Kidney (tissue), 13 donors: ENCODE measurements at regions not wholly inside any gene's neighbourhood (a gene's known extent, or its start where the extent isn't known, plus 50 kb on each side); places are given as distances from the start of the nearest gene placed in this dataset.
A peak's percentile ranks its signal among the peaks of the same experiment; 100 is the strongest.
"Not testable (repeated sequence)": the region's sequence is repeated elsewhere in the genome, so short reads cannot be mapped to it uniquely, and the experiment has no call there.

Experiments
- DNase-seq, 5 donors: peaks; one replicate each; pipeline ENCODE4 v3.0.0-alpha.2; 2013 to 2020
- FAIRE-seq: peaks from 2 replicates; lab custom pipeline; 2012; peaks lifted over from hg19 to GRCh38; lab: Jason Lieb, UNC
- H3K27ac ChIP-seq, 2 donors: one replicate each; pipeline ENCODE4 v1.7.0; 2013; ENCODE audit warnings: low read depth in 2 of 2, low read length in 2 of 2, inconsistent platforms in 1 of 2
- H3K27me3 ChIP-seq: one replicate; pipeline ENCODE4 v1.7.1; 2013; ENCODE audit warnings: low read length, inconsistent platforms; ENCODE audit not compliant: control insufficient read depth, insufficient read depth
- H3K36me3 ChIP-seq, 3 donors: one replicate each; pipeline versions ENCODE4 v1.7.0 to v1.7.1; 2013; ENCODE audit warnings: low read length in 3 of 3, control low read depth in 1 of 3, inconsistent platforms in 1 of 3; ENCODE audit not compliant: insufficient read depth in 3 of 3, control insufficient read depth in 2 of 3
- H3K4me1 ChIP-seq, 3 donors: one replicate each; pipeline versions ENCODE4 v1.7.0 to v1.7.1; 2013; ENCODE audit warnings: low read length in 3 of 3, inconsistent platforms in 1 of 3, low read depth in 1 of 3; ENCODE audit not compliant: control insufficient read depth in 2 of 3, insufficient read depth in 2 of 3
- H3K4me3 ChIP-seq, 3 donors: one replicate each; pipeline versions ENCODE4 v1.7.0 to v1.8.1; 2013; ENCODE audit warnings: low read length in 3 of 3, control low read depth in 1 of 3, inconsistent platforms in 1 of 3
- H3K9ac ChIP-seq, 3 donors: one replicate each; pipeline versions ENCODE4 v1.7.0 to v1.7.1; 2013; ENCODE audit warnings: low read length in 3 of 3, control low read depth in 1 of 3, inconsistent platforms in 1 of 3
- H3K9me3 ChIP-seq, 3 donors: one replicate each; pipeline versions ENCODE4 v1.7.0 to v1.7.1; 2013; ENCODE audit warnings: low read length in 3 of 3, control low read depth in 1 of 3, inconsistent platforms in 1 of 3; ENCODE audit not compliant: control insufficient read depth in 2 of 3, insufficient read depth in 1 of 3
- CTCF ChIP-seq: IDR thresholded peaks from 3 replicates; pipeline ENCODE4 v1.5.1; 2012; ENCODE audit warnings: mild to moderate bottlenecking, moderate library complexity, borderline replicate concordance; ENCODE audit not compliant: insufficient read depth; ENCODE audit errors: extremely low read depth
- intact Hi-C: fragments of 100-400 bp; cut with DNase I; formaldehyde crosslinking; loops from one replicate; pipeline ENCODE4 v1.11.1; 2022
- donor health status: control.
- donor health status: control.
- donor health status: control.
- donor health status: control.
- donor health status: control.
- donor health status: DM: yes; HTN: yes; CAD: no.
- donor health status: Normal renal cell carcinoma (clear cell type).

- no peak for FAIRE-seq
Measured at GRCh38 chr2:13522917-13523821, 806.4 kb downstream of the TRIB2 start.

GRCh38 chr2:13524492-13524891 is 807.8 kb downstream of the TRIB2 start:
- FAIRE-seq (no peak), DNase-seq (no peak)
- Histone ChIP-seq H3K4me1 (no peaks in the 10 kb centered on the region), H3K36me3 (no peaks in the 10 kb centered on the region), H3K27ac (no peak overlapping the region), H3K27me3 (no peaks in the 10 kb centered on the region), H3K9me3 (no peaks in the 10 kb centered on the region), H3K9ac (no peak overlapping the region), H3K4me3 (no peak overlapping the region)
- intact Hi-C loops = no loop called here
- TF ChIP-seq CTCF = no peak

More at GRCh38 chr2:13522917-13523821, 806.4 kb downstream of the TRIB2 start:
- Histone ChIP-seq H3K9me3 (no peaks in the 10 kb centered on the region), H3K36me3 (no peaks in the 10 kb centered on the region), H3K4me3 (no peak overlapping the region), H3K27ac (no peak overlapping the region), H3K4me1 (no peaks in the 10 kb centered on the region), H3K9ac (no peak overlapping the region), H3K27me3 (no peaks in the 10 kb centered on the region)
- DNase-seq = peak in 1 of 5 donors; percentile 3
- TF ChIP-seq CTCF = no peak
- intact Hi-C loops = no loop called here

- H3K4me1 ChIP-seq, H3K36me3 ChIP-seq, FAIRE-seq, H3K27ac ChIP-seq, H3K9ac ChIP-seq, intact Hi-C loops, H3K9me3 ChIP-seq, H3K27me3 ChIP-seq, DNase-seq, H3K4me3 ChIP-seq: not testable (repeated sequence)
Measured at GRCh38 chr2:13531735-13532410, 815.1 kb downstream of the TRIB2 start.

- H3K27ac ChIP-seq, H3K9ac ChIP-seq, DNase-seq, H3K4me1 ChIP-seq, H3K4me3 ChIP-seq, H3K27me3 ChIP-seq, intact Hi-C loops, H3K9me3 ChIP-seq, H3K36me3 ChIP-seq, FAIRE-seq: not testable (repeated sequence)
Measured at GRCh38 chr2:13532781-13533523, 816.2 kb downstream of the TRIB2 start.
